ENCODE measurements at regions not wholly inside any gene's neighbourhood (a gene's known extent, or its start where the extent isn't known, plus 50 kb on each side); places are given as distances from the start of the nearest gene placed in this dataset.

DNA sequence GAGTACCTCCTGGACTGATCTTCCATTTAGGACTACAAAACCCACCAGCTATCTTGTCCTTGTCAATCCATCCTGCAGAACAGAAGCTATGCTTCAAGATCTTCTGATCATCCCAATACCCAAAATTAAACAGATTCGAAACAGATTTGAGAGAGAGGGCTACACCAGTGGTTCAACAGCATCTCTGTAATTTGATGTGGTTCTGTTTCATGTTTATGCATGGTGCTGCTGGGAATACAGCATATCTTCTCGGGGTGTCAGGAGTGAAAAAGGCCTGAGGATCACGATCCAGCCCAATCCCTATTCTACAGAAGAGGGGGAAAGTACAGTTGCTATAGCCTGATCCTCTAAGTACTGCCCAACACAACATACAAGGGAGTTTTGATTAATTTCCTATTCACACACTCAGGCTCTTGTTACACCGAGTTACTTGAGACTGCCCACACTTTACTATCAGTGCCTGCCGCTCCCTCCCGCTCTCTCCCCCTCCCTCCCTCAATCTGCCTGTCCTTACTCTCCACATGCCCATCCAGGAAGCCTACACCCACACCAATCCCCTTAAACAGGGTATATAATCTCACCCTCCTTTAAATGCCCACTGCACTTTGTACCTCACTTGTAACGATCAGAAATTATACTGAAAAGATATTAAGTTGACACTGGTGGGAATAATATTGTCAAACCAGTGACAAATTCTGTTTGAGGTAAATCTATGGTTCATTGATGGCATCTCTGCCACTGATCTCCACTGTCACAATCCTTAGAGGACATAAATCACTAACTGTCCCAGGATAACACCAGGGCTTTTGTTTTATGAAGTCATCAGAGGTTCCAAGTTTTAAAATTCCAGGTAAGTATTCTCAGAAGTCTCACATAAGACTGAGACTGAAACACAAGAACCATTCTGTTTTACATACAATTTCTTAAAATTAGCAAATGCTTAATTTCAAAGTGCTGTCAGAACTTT is 89.3 kb upstream of the PLEKHM1 start:
- TF ChIP-seq, protein P1, sequence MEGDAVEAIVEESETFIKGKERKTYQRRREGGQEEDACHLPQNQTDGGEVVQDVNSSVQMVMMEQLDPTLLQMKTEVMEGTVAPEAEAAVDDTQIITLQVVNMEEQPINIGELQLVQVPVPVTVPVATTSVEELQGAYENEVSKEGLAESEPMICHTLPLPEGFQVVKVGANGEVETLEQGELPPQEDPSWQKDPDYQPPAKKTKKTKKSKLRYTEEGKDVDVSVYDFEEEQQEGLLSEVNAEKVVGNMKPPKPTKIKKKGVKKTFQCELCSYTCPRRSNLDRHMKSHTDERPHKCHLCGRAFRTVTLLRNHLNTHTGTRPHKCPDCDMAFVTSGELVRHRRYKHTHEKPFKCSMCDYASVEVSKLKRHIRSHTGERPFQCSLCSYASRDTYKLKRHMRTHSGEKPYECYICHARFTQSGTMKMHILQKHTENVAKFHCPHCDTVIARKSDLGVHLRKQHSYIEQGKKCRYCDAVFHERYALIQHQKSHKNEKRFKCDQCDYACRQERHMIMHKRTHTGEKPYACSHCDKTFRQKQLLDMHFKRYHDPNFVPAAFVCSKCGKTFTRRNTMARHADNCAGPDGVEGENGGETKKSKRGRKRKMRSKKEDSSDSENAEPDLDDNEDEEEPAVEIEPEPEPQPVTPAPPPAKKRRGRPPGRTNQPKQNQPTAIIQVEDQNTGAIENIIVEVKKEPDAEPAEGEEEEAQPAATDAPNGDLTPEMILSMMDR (IDR thresholded peaks at IDR 0.05; ENCODE audit: poor library complexity), result no peak
- no peak for TF ChIP-seq EZH2phosphoT487 (IDR thresholded peaks at IDR 0.05; ENCODE audit: low read depth, severe bottlenecking, unreplicated experiment)
